SW 1271 (cell line): ENCODE measurements at regions not wholly inside any gene's neighbourhood (a gene's known extent, or its start where the extent isn't known, plus 50 kb on each side); places are given as distances from the start of the nearest gene placed in this dataset.

ENCODE experiments used
- DNase-seq, 2 experiments: peaks; one replicate each; lab custom pipeline; 2025; lab: John Stamatoyannopoulos, UW

- DNase-seq, result no peak
Measured at GRCh38 chr15:47506329-47507100, 210.8 kb upstream of the SEMA6D start.

- no peak for DNase-seq
Measured at GRCh38 chr15:47507221-47507985, 209.9 kb upstream of the SEMA6D start.

GRCh38 chr15:47511261-47511660 is 206.0 kb upstream of the SEMA6D start:
- DNase-seq, result no peak

GRCh38 chr15:47513471-47513870 is 203.8 kb upstream of the SEMA6D start:
- DNase-seq, result no peak

- DNase-seq, result peak; percentile 1 to 11
Measured at GRCh38 chr15:47514200-47514652, 203.1 kb upstream of the SEMA6D start.

GRCh38 chr15:47516558-47516957 is 200.7 kb upstream of the SEMA6D start:
- DNase-seq, result no peak

GRCh38 chr15:47516972-47517371 is 200.3 kb upstream of the SEMA6D start:
- DNase-seq, result no peak

GRCh38 chr15:47517737-47518136 is 199.6 kb upstream of the SEMA6D start:
- no peak for DNase-seq

GRCh38 chr15:47523681-47524475 is 193.4 kb upstream of the SEMA6D start:
- DNase-seq, result no peak

- DNase-seq, result no peak
Measured at GRCh38 chr15:47529241-47529640, 188.1 kb upstream of the SEMA6D start.

- DNase-seq, result no peak
Measured at GRCh38 chr15:47534673-47535072, 182.6 kb upstream of the SEMA6D start.

- no peak for DNase-seq
Measured at GRCh38 chr15:47541562-47541961, 175.7 kb upstream of the SEMA6D start.

GRCh38 chr15:47542312-47542989 is 174.9 kb upstream of the SEMA6D start:
- DNase-seq, result no peak

GRCh38 chr15:47548231-47548630 is 169.1 kb upstream of the SEMA6D start:
- DNase-seq, result no peak

GRCh38 chr15:47548986-47549385 is 168.3 kb upstream of the SEMA6D start:
- DNase-seq, result no peak

- no peak for DNase-seq
Measured at GRCh38 chr15:47551079-47551478, 166.2 kb upstream of the SEMA6D start.

- no peak for DNase-seq
Measured at GRCh38 chr15:47551546-47551945, 165.8 kb upstream of the SEMA6D start.

GRCh38 chr15:47552978-47553608 is 164.2 kb upstream of the SEMA6D start:
- DNase-seq, result no peak

GRCh38 chr15:47553947-47554346 is 163.4 kb upstream of the SEMA6D start:
- no peak for DNase-seq

GRCh38 chr15:47561102-47561501 is 156.2 kb upstream of the SEMA6D start:
- DNase-seq, result no peak

- DNase-seq, result no peak
Measured at GRCh38 chr15:47565949-47566348, 151.4 kb upstream of the SEMA6D start.
